ENCODE measurements at regions not wholly inside any gene's neighbourhood (a gene's known extent, or its start where the extent isn't known, plus 50 kb on each side); places are given as distances from the start of the nearest gene placed in this dataset.
"Not testable (repeated sequence)": the region's sequence is repeated elsewhere in the genome, so short reads cannot be mapped to it uniquely, and the experiment has no call there.

DNA sequence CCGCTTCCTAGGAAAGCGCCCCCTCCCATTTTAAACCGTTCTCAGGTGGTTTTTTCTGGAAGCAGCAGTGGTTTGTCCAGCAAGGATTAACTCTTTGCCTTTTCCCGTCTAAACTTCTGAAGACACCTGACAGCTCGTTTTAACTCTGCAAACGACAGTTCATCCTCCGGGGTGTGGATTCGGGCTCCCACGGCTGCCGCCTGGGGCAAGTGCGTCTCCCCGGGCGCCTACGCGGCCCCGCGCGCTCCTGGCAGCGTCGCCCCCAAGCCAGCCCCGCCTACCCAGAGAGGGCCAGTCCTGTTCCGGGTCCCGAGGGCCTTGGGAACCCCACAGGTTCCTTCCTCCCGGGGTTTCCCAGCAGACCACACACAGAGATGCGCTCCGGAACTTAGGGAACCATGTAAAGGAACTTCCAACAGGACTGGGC is 54.4 kb downstream of the PRR18 start:
- H3K9ac ChIP-seq (ENCODE audit: low read length): no peak overlapping the region
- H3K9me3 ChIP-seq (ENCODE audit: control insufficient read depth, low read depth, low read length): no peaks in the 10 kb centered on the region
- H3K27ac ChIP-seq (ENCODE audit: low read length): no peak overlapping the region
- peak overlapping the region; percentile 50 for H3K4me3 ChIP-seq (ENCODE audit: low read length)
- H3K36me3 ChIP-seq (ENCODE audit: control insufficient read depth, low read depth, low read length): no peaks in the 10 kb centered on the region
- H3K27me3 ChIP-seq (ENCODE audit: control insufficient read depth, insufficient read depth, low read length): peaks cover 79% of the 10 kb centered on the region
- H3K4me1 ChIP-seq (ENCODE audit: control insufficient read depth, low read depth, low read length): no peaks in the 10 kb centered on the region

GRCh38 chr6:166253281-166253681 is 54.9 kb downstream of the PRR18 start:
- Histone ChIP-seq H3K9ac (ENCODE audit: low read length) (no peak overlapping the region), H3K9me3 (ENCODE audit: control insufficient read depth, low read depth, low read length) (no peaks in the 10 kb centered on the region), H3K4me3 (ENCODE audit: low read length) (peak overlapping the region; percentile 50), H3K4me1 (ENCODE audit: control insufficient read depth, low read depth, low read length) (no peaks in the 10 kb centered on the region), H3K27ac (ENCODE audit: low read length) (no peak overlapping the region), H3K27me3 (ENCODE audit: control insufficient read depth, insufficient read depth, low read length) (peaks cover 74% of the 10 kb centered on the region), H3K36me3 (ENCODE audit: control insufficient read depth, low read depth, low read length) (no peaks in the 10 kb centered on the region)

GRCh38 chr6:166252601-166253000 is 55.6 kb downstream of the PRR18 start:
- Histone ChIP-seq H3K9ac (ENCODE audit: low read length) (no peak overlapping the region), H3K27me3 (ENCODE audit: control insufficient read depth, insufficient read depth, low read length) (peaks cover 69% of the 10 kb centered on the region), H3K4me1 (ENCODE audit: control insufficient read depth, low read depth, low read length) (no peaks in the 10 kb centered on the region)

DNA sequence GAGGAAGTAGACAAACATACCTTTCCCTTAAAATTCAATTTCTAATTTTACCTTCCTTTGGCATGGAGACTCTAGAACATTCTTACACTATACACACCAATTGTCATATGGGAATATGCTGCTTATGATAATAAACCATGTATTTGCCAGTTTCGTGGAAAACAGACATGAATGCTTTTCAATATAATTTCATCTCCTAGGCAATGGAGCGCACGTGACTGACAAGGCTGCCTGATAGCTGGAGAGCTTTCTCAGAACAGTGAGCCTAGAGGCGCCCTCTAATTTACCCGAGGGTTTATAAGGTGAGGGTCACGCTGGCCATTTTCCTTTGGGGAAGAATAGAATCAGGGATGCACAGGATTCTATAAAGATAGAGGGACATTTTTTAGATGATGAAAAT is 56.5 kb downstream of the PRR18 start:
- Histone ChIP-seq H3K4me1 (ENCODE audit: control insufficient read depth, low read depth, low read length) (no peaks in the 10 kb centered on the region), H3K27ac (ENCODE audit: low read length) (no peak overlapping the region), H3K9ac (ENCODE audit: low read length) (no peak overlapping the region), H3K27me3 (ENCODE audit: control insufficient read depth, insufficient read depth, low read length) (peaks cover 60% of the 10 kb centered on the region), H3K36me3 (ENCODE audit: control insufficient read depth, low read depth, low read length) (no peaks in the 10 kb centered on the region), H3K4me3 (ENCODE audit: low read length) (no peak overlapping the region), H3K9me3 (ENCODE audit: control insufficient read depth, low read depth, low read length) (no peaks in the 10 kb centered on the region)

More at GRCh38 chr6:166252601-166253000, 55.6 kb downstream of the PRR18 start:
- Histone ChIP-seq H3K4me3 (ENCODE audit: low read length) (no peak overlapping the region), H3K9me3 (ENCODE audit: control insufficient read depth, low read depth, low read length) (no peaks in the 10 kb centered on the region), H3K36me3 (ENCODE audit: control insufficient read depth, low read depth, low read length) (no peaks in the 10 kb centered on the region), H3K27ac (ENCODE audit: low read length) (no peak overlapping the region)

DNA sequence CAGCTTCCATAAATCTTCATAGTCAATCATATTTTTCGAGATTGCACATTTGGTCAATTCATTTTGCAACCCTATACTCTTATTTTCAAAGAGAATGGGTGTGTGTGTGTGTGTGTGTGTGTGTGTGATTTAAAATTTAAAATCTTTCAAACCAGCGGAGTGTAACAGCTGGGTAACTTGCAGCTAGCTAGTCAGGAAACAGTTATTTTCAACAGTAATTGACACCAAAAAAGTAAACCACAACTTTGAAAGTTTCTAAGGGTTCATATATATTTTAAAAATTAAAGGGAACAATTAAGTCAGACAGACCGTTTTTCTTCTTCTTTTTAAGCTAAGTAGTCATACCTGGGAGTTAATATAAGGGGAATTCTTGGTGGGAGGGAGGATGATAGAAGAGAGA is 57.0 kb downstream of the PRR18 start:
- H3K9ac ChIP-seq (ENCODE audit: low read length): no peak overlapping the region
- H3K27me3 ChIP-seq (ENCODE audit: control insufficient read depth, insufficient read depth, low read length): peaks cover 55% of the 10 kb centered on the region

DNA sequence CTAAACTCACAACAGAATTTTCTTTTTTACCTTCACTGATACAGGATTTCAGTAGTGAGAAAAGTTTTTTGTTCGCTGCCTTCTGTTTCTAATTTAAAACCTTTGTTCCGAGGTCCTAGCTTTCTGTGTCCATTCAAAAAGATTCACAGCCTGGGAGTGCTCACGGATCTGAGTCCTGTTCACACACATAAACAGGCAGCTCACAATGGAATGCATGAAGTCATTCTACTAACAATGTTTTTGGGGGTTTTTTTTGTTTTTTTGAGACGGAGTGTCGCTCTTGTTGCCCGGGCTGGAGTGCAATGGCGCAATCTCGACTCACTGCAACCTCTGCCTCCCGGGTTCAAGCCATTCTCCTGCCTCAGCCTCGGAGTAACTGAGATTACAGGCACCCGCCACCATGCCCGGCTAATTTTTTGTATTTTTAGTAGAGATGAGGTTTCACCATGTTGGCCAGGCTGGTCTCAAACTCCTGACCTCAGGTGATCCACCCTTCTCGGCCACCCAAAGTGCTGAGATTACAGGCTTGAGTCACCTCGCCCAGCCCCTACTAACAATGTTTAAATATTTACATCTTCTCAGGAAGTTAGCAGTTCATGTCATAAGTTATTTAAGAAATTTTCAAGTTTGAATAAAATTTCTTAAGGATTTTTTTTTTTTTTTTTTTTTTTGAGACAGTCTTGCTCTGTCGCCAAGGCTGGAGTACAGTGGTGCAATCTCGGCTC is 59.0 kb downstream of the PRR18 start:
- H3K4me1 ChIP-seq (ENCODE audit: control insufficient read depth, low read depth, low read length); H3K9ac ChIP-seq (ENCODE audit: low read length); H3K9me3 ChIP-seq (ENCODE audit: control insufficient read depth, low read depth, low read length); H3K27ac ChIP-seq (ENCODE audit: low read length); H3K36me3 ChIP-seq (ENCODE audit: control insufficient read depth, low read depth, low read length); H3K4me3 ChIP-seq (ENCODE audit: low read length): not testable (repeated sequence)
- H3K27me3 ChIP-seq (ENCODE audit: control insufficient read depth, insufficient read depth, low read length): peaks cover 35% of the 10 kb centered on the region

More for the DNA sequence above, 57.0 kb downstream of the PRR18 start:
- H3K9me3 ChIP-seq (ENCODE audit: control insufficient read depth, low read depth, low read length): no peaks in the 10 kb centered on the region
- H3K4me3 ChIP-seq (ENCODE audit: low read length): no peak overlapping the region
- H3K27ac ChIP-seq (ENCODE audit: low read length): no peak overlapping the region
- no peaks in the 10 kb centered on the region for H3K4me1 ChIP-seq (ENCODE audit: control insufficient read depth, low read depth, low read length)
- no peaks in the 10 kb centered on the region for H3K36me3 ChIP-seq (ENCODE audit: control insufficient read depth, low read depth, low read length)

GRCh38 chr6:166245148-166245547 is 63.0 kb downstream of the PRR18 start:
- H3K9ac ChIP-seq (ENCODE audit: low read length): no peak overlapping the region
- peaks cover 5% of the 10 kb centered on the region for H3K27me3 ChIP-seq (ENCODE audit: control insufficient read depth, insufficient read depth, low read length)
- H3K4me3 ChIP-seq (ENCODE audit: low read length): no peak overlapping the region
- no peak overlapping the region for H3K27ac ChIP-seq (ENCODE audit: low read length)
- no peaks in the 10 kb centered on the region for H3K36me3 ChIP-seq (ENCODE audit: control insufficient read depth, low read depth, low read length)
- H3K9me3 ChIP-seq (ENCODE audit: control insufficient read depth, low read depth, low read length): no peaks in the 10 kb centered on the region
- H3K4me1 ChIP-seq (ENCODE audit: control insufficient read depth, low read depth, low read length): no peaks in the 10 kb centered on the region

DNA sequence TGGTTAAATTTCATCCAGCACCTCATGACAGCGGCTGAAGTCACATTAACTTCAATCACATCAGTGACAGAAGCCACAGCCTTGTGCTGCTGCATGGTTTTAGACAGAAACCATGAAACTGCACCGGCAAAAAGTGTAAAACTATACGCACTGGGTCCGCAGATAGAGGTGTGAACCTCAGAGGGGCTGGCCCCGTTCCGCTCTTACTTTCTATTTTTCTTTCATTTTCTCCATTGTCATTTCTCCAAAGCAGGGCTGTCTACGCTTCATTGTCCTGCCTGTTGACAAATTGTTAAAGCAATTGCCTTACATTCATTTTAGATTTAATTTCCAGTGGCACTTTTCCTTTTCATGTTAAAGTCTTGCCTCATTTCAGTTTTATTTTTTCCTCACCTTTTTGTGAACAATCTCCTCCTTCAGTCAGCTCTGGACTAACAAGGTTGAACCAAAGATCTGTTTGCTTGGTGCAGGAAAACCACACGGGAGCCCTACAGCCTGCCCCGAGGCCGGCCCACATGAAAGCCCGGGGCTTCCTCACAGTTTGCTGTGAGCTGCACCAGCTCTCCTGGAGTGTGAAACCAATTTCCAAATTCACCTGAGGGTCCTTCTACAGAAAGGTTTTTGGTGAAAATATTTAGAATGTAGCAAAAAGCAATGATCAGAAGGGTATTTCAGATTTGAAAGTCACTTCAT is 63.7 kb downstream of the PRR18 start:
- H3K9me3 ChIP-seq (ENCODE audit: control insufficient read depth, low read depth, low read length): no peaks in the 10 kb centered on the region
- peaks cover 4% of the 10 kb centered on the region for H3K27me3 ChIP-seq (ENCODE audit: control insufficient read depth, insufficient read depth, low read length)
- H3K27ac ChIP-seq (ENCODE audit: low read length): no peak overlapping the region
- H3K9ac ChIP-seq (ENCODE audit: low read length): no peak overlapping the region
- H3K4me1 ChIP-seq (ENCODE audit: control insufficient read depth, low read depth, low read length): no peaks in the 10 kb centered on the region
- H3K4me3 ChIP-seq (ENCODE audit: low read length): no peak overlapping the region
- no peaks in the 10 kb centered on the region for H3K36me3 ChIP-seq (ENCODE audit: control insufficient read depth, low read depth, low read length)

DNA sequence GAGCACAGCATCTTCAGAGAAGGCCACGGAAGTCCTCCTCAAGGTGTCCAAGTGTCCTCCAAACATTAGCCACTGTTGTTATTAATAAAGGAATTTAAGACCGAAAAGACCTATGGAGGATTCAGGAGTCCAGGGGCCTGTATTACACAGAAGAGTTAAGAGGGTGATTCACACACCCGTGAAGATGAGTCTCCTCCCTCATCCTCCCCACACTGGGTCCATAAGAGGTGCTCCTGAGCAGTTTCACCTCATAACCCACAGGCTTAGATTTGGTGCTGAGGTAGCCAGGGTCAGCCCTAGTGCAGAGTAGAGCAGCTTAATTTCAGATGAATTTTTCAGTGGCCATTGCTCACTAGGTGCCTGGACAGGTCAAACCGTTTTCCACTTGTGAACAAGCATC is 65.3 kb downstream of the PRR18 start:
- no peaks in the 10 kb centered on the region for H3K4me1 ChIP-seq (ENCODE audit: control insufficient read depth, low read depth, low read length)
- H3K9ac ChIP-seq (ENCODE audit: low read length): no peak overlapping the region
- H3K27me3 ChIP-seq (ENCODE audit: control insufficient read depth, insufficient read depth, low read length): peaks cover 4% of the 10 kb centered on the region
- H3K4me3 ChIP-seq (ENCODE audit: low read length): no peak overlapping the region
- H3K36me3 ChIP-seq (ENCODE audit: control insufficient read depth, low read depth, low read length): no peaks in the 10 kb centered on the region
- H3K9me3 ChIP-seq (ENCODE audit: control insufficient read depth, low read depth, low read length): no peaks in the 10 kb centered on the region
- H3K27ac ChIP-seq (ENCODE audit: low read length): no peak overlapping the region

DNA sequence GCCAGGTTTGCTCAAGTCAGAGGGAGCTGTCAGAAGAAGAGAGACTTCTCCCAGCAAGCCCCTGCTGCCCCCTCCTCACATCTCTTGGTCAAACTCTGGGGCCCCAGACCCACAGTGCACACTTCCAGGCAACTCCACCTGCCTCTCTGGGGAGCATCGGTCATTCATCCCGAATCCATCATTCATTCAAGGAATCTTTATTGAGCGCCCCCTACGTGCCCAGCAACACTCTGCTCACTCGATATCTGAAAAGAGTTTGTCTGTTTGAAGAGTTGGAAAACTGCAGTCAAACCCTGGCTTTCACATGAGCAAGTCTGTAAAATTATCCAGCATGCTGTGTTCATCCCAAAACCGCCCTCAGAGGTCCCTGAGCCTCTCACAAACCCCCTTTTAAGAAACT is 66.2 kb downstream of the PRR18 start:
- H3K27ac ChIP-seq (ENCODE audit: low read length): no peak overlapping the region
- no peaks in the 10 kb centered on the region for H3K36me3 ChIP-seq (ENCODE audit: control insufficient read depth, low read depth, low read length)
- no peak overlapping the region for H3K4me3 ChIP-seq (ENCODE audit: low read length)
- no peaks in the 10 kb centered on the region for H3K9me3 ChIP-seq (ENCODE audit: control insufficient read depth, low read depth, low read length)
- no peaks in the 10 kb centered on the region for H3K4me1 ChIP-seq (ENCODE audit: control insufficient read depth, low read depth, low read length)
- H3K9ac ChIP-seq (ENCODE audit: low read length): no peak overlapping the region
- H3K27me3 ChIP-seq (ENCODE audit: control insufficient read depth, insufficient read depth, low read length): peaks cover 4% of the 10 kb centered on the region

GRCh38 chr6:166240889-166241288 is 67.3 kb downstream of the PRR18 start:
- Histone ChIP-seq H3K27me3 (ENCODE audit: control insufficient read depth, insufficient read depth, low read length) (peaks cover 4% of the 10 kb centered on the region), H3K9me3 (ENCODE audit: control insufficient read depth, low read depth, low read length) (no peaks in the 10 kb centered on the region), H3K27ac (ENCODE audit: low read length) (no peak overlapping the region), H3K4me1 (ENCODE audit: control insufficient read depth, low read depth, low read length) (no peaks in the 10 kb centered on the region), H3K36me3 (ENCODE audit: control insufficient read depth, low read depth, low read length) (no peaks in the 10 kb centered on the region), H3K4me3 (ENCODE audit: low read length) (no peak overlapping the region), H3K9ac (ENCODE audit: low read length) (no peak overlapping the region)

GRCh38 chr6:166237617-166238016 is 70.0 kb upstream of the TBXT start:
- H3K4me1 ChIP-seq (ENCODE audit: control insufficient read depth, low read depth, low read length): no peaks in the 10 kb centered on the region
- no peaks in the 10 kb centered on the region for H3K9me3 ChIP-seq (ENCODE audit: control insufficient read depth, low read depth, low read length)
- no peak overlapping the region for H3K27ac ChIP-seq (ENCODE audit: low read length)
- H3K27me3 ChIP-seq (ENCODE audit: control insufficient read depth, insufficient read depth, low read length): peaks cover 4% of the 10 kb centered on the region
- no peaks in the 10 kb centered on the region for H3K36me3 ChIP-seq (ENCODE audit: control insufficient read depth, low read depth, low read length)
- no peak overlapping the region for H3K9ac ChIP-seq (ENCODE audit: low read length)
- H3K4me3 ChIP-seq (ENCODE audit: low read length): no peak overlapping the region
